Suprapubic skin (tissue), 3 donors: ENCODE measurements at regions not wholly inside any gene's neighbourhood (a gene's known extent, or its start where the extent isn't known, plus 50 kb on each side); places are given as distances from the start of the nearest gene placed in this dataset.

Source experiments
- CTCF ChIP-seq, 2 donors: fragments of 200-600 bp in 1 of 2; fragments of 450-650 bp in 1 of 2; sonication (generic) in 1 of 2; IDR thresholded peaks; one replicate each; pipeline ENCODE4 v1.5.1; 2016 to 2019; ENCODE audit warnings: antibody characterized with exemption in 2 of 2, mild to moderate bottlenecking in 1 of 2, moderate library complexity in 1 of 2
- POLR2AphosphoS5 ChIP-seq, 3 donors: sonication (generic); formaldehyde crosslinking; IDR thresholded peaks; one replicate each; pipeline ENCODE4 v1.6.1; 2017; ENCODE audit warnings: antibody characterized with exemption in 3 of 3

GRCh38 chr9:73880101-73880500, 617.0 kb upstream of the RORB start:
- no peak for TF ChIP-seq CTCF (IDR thresholded peaks at IDR 0.05)
- TF ChIP-seq POLR2AphosphoS5 (IDR thresholded peaks at IDR 0.05): no peak
